ENCODE measurements at regions not wholly inside any gene's neighbourhood (a gene's known extent, or its start where the extent isn't known, plus 50 kb on each side); places are given as distances from the start of the nearest gene placed in this dataset.

DNA sequence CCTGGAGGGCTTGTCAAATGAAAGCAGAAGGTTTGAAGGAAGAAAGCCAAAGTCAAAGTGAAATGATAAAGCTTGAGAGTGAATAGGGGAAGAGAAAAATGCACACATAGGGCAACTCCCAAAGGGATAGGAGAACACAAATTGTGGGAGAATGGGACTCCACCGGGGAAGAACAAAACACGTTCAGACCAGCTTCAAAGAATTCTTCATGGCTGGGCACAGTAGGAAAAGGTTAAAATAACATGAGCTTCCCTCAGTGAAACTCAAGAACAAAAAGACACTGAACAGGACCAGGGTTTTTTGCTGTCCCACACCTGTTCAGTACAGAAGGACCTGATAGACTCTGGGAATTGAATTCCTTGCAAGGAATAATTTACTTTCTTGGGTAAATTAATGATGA lies 123.1 kb upstream of the NCKAP5 start:
- Mint-ChIP-seq H3K27ac (ENCODE audit: unreplicated experiment) (peak overlapping the region; percentile 35), H3K27me3 (ENCODE audit: unreplicated experiment) (peaks cover 29% of the 10 kb centered on the region), H3K36me3 (ENCODE audit: unreplicated experiment) (no peaks in the 10 kb centered on the region), H3K9me3 (ENCODE audit: unreplicated experiment) (peaks cover 13% of the 10 kb centered on the region), H3K4me3 (ENCODE audit: unreplicated experiment) (no peak overlapping the region), H3K4me1 (ENCODE audit: unreplicated experiment) (peaks cover 2% of the 10 kb centered on the region)
- no peak for DNase-seq (ENCODE audit: extremely low spot score, unreplicated experiment)
- TF ChIP-seq, protein P1, sequence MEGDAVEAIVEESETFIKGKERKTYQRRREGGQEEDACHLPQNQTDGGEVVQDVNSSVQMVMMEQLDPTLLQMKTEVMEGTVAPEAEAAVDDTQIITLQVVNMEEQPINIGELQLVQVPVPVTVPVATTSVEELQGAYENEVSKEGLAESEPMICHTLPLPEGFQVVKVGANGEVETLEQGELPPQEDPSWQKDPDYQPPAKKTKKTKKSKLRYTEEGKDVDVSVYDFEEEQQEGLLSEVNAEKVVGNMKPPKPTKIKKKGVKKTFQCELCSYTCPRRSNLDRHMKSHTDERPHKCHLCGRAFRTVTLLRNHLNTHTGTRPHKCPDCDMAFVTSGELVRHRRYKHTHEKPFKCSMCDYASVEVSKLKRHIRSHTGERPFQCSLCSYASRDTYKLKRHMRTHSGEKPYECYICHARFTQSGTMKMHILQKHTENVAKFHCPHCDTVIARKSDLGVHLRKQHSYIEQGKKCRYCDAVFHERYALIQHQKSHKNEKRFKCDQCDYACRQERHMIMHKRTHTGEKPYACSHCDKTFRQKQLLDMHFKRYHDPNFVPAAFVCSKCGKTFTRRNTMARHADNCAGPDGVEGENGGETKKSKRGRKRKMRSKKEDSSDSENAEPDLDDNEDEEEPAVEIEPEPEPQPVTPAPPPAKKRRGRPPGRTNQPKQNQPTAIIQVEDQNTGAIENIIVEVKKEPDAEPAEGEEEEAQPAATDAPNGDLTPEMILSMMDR (IDR thresholded peaks at IDR 0.05) = no peak

DNA sequence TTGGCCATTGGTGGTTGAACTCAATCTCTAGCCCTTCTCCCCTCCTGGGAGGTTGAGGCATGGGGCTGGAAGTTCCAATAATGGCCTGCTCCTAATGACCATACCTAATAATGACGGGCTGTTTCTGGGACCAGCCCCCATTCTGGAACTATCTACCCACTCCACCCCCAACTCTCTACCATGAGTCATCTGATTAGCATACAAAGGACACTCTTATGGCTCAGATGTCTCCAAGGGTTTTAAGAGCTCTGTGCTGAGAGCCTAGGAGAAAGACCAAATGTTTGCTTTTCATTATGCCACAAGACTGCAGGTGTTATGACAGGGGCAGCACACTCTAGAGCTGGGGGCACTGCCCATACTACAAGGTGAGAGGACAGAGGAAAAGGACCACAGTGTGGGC lies 137.0 kb upstream of the NCKAP5 start:
- H3K36me3 Mint-ChIP-seq (ENCODE audit: unreplicated experiment) = no peaks in the 10 kb centered on the region
- H3K27me3 Mint-ChIP-seq (ENCODE audit: unreplicated experiment) = no peaks in the 10 kb centered on the region
- H3K4me3 Mint-ChIP-seq (ENCODE audit: unreplicated experiment) = no peak overlapping the region
- TF ChIP-seq, protein P1 (IDR thresholded peaks at IDR 0.05) = no peak
- no peak for DNase-seq (ENCODE audit: extremely low spot score, unreplicated experiment)
- no peaks in the 10 kb centered on the region for H3K4me1 Mint-ChIP-seq (ENCODE audit: unreplicated experiment)
- peaks cover 11% of the 10 kb centered on the region for H3K9me3 Mint-ChIP-seq (ENCODE audit: unreplicated experiment)
- H3K27ac Mint-ChIP-seq (ENCODE audit: unreplicated experiment) = no peak overlapping the region

DNA sequence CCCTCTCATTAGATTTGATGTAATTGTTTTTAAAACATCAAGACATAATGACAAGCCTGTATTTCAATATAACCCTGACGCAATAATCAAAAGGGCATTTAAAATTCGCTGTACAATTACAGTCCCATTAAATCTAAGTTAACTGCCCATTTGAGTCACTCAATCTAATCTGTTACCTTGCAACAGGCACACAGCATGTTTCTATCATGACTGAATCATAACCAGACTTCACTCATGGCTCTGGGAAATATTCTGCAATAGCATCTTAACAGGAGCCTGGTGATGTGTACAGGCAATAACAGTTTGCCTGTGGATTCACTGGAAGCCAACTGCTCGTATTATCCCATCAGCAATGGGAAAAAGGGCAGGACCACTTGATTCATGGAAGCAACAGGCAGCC lies 142.3 kb upstream of the NCKAP5 start:
- Mint-ChIP-seq H3K4me1 (ENCODE audit: unreplicated experiment) (peaks cover 10% of the 10 kb centered on the region), H3K36me3 (ENCODE audit: unreplicated experiment) (no peaks in the 10 kb centered on the region), H3K4me3 (ENCODE audit: unreplicated experiment) (no peak overlapping the region), H3K27ac (ENCODE audit: unreplicated experiment) (no peak overlapping the region), H3K27me3 (ENCODE audit: unreplicated experiment) (no peaks in the 10 kb centered on the region), H3K9me3 (ENCODE audit: unreplicated experiment) (peaks cover 11% of the 10 kb centered on the region)
- TF ChIP-seq, protein P1 (IDR thresholded peaks at IDR 0.05) = no peak
- DNase-seq (ENCODE audit: extremely low spot score, unreplicated experiment) = no peak

DNA sequence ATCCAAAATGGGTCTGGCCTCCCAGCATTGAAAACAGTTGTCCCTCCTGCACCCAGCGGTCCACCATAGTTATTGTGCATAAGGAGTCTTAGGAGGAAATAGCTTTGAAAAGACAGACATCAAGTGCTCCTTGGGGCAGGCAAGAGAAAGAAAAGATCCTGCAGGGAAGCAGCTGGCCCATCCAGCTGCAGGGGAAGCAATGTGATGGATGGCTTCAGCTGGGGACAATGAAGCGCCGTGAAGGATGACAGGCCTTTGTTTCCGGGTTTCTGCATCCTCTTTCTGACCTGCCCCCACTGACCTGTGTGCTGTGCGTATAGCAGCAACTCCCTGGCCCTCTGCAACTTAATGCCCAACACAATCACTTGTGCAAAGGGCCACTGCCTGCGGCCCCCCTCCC lies 142.9 kb upstream of the NCKAP5 start:
- peaks cover 10% of the 10 kb centered on the region for H3K4me1 Mint-ChIP-seq (ENCODE audit: unreplicated experiment)
- H3K36me3 Mint-ChIP-seq (ENCODE audit: unreplicated experiment) = no peaks in the 10 kb centered on the region
- H3K27ac Mint-ChIP-seq (ENCODE audit: unreplicated experiment) = no peak overlapping the region
- TF ChIP-seq, protein P1 (IDR thresholded peaks at IDR 0.05) = no peak
- peaks cover 11% of the 10 kb centered on the region for H3K9me3 Mint-ChIP-seq (ENCODE audit: unreplicated experiment)
- H3K27me3 Mint-ChIP-seq (ENCODE audit: unreplicated experiment) = no peaks in the 10 kb centered on the region
- H3K4me3 Mint-ChIP-seq (ENCODE audit: unreplicated experiment) = no peak overlapping the region
- no peak for DNase-seq (ENCODE audit: extremely low spot score, unreplicated experiment)

DNA sequence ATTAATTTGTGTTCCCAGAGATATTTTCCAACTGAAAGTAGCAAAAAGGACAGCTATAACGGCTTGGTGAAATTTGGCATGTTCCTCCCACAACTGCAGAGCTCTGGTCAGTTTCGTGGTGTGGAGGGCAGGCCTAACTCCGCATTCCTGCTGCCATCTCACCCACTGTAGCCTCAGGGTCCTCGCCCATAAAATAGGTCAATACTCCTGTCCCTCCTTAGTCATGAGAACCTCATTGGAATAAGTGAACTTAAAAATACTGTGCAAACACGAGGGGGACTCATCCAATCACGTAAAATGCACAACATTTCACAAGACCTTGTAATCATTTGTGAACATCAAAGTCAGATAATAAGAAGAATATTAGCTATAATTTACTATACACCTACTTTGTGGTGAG lies 143.5 kb upstream of the NCKAP5 start:
- Mint-ChIP-seq H3K9me3 (ENCODE audit: unreplicated experiment) (peaks cover 11% of the 10 kb centered on the region), H3K27ac (ENCODE audit: unreplicated experiment) (no peak overlapping the region), H3K4me1 (ENCODE audit: unreplicated experiment) (peaks cover 10% of the 10 kb centered on the region), H3K27me3 (ENCODE audit: unreplicated experiment) (no peaks in the 10 kb centered on the region), H3K4me3 (ENCODE audit: unreplicated experiment) (no peak overlapping the region), H3K36me3 (ENCODE audit: unreplicated experiment) (no peaks in the 10 kb centered on the region)
- TF ChIP-seq, protein P1 (IDR thresholded peaks at IDR 0.05) = no peak
- no peak for DNase-seq (ENCODE audit: extremely low spot score, unreplicated experiment)

Data from osteocyte (in vitro differentiated cells).